ENCODE measurements at regions not wholly inside any gene's neighbourhood (a gene's known extent, or its start where the extent isn't known, plus 50 kb on each side); places are given as distances from the start of the nearest gene placed in this dataset.

DNA sequence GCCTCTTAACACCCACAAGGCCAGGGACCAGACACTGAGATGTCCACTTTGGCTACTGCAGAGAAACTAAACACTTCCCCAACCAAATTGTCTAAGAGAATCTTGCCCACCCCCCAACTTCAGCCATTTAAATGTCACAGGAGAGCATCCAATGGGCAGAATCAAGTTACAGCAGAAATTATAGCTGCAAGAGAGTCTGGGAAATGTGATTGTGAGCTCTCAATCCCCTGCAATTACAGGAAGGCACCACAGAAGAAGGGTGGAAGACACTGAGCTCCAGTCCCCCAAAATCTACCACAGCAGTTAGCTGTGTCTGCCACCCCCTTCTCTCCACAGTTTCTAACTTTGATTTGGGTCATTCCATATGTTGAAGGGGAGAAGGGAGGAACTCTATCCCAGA, 103.5 kb upstream of the ATL2 start:
- TF ChIP-seq, protein P1, sequence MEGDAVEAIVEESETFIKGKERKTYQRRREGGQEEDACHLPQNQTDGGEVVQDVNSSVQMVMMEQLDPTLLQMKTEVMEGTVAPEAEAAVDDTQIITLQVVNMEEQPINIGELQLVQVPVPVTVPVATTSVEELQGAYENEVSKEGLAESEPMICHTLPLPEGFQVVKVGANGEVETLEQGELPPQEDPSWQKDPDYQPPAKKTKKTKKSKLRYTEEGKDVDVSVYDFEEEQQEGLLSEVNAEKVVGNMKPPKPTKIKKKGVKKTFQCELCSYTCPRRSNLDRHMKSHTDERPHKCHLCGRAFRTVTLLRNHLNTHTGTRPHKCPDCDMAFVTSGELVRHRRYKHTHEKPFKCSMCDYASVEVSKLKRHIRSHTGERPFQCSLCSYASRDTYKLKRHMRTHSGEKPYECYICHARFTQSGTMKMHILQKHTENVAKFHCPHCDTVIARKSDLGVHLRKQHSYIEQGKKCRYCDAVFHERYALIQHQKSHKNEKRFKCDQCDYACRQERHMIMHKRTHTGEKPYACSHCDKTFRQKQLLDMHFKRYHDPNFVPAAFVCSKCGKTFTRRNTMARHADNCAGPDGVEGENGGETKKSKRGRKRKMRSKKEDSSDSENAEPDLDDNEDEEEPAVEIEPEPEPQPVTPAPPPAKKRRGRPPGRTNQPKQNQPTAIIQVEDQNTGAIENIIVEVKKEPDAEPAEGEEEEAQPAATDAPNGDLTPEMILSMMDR (IDR thresholded peaks at IDR 0.05) = no peak
- no peak for TF ChIP-seq POLR2A (IDR thresholded peaks at IDR 0.05)
- TF ChIP-seq POLR2AphosphoS5 (IDR thresholded peaks at IDR 0.05) = no peak

Measured in prostate gland (tissue), 2 donors.